SK-N-SH (cell line): ENCODE measurements at regions not wholly inside any gene's neighbourhood (a gene's known extent, or its start where the extent isn't known, plus 50 kb on each side); places are given as distances from the start of the nearest gene placed in this dataset.

ENCODE experiments used
- CTCF ChIA-PET: fragments of 300-600, 350-600 bp; formaldehyde crosslinking; extraction: SDS; loops from one replicate; lab custom pipeline; 2021; lab: Yijun Ruan, JAX
- POLR2A ChIA-PET: fragments of 350-600 bp; sonication (Branson Sonifier 250); formaldehyde crosslinking; extraction: SDS; loops from one replicate; lab custom pipeline; 2020; ENCODE audit warnings: antibody characterized with exemption, inconsistent platforms; lab: Yijun Ruan, JAX
- DNase-seq: peaks from one replicate; pipeline ENCODE4 v3.0.0; 2012
- H2AFZ ChIP-seq: fragments of 200-600 bp; sonication (generic); 2 replicates; pipeline ENCODE4 v1.8.1; 2016; ENCODE audit warnings: antibody characterized with exemption, mild to moderate bottlenecking, low read depth
- H3F3A ChIP-seq: fragments of 200-600 bp; sonication (generic); replicated peaks from 2 replicates; pipeline ENCODE3; 2016; ENCODE audit warnings: antibody characterized with exemption, mild to moderate bottlenecking; ENCODE audit not compliant: insufficient read depth
- H3K27ac ChIP-seq, 2 experiments: fragments of 200-500 bp in 1 of 2; fragments of 200-600 bp in 1 of 2; sonication (Bioruptor generic) in 1 of 2; sonication (generic), shearing (Covaris generic) in 1 of 2; 2 replicates each; pipeline versions ENCODE4 v1.5.1 to v1.6.1; 2014 to 2016; ENCODE audit warnings: low read depth in 2 of 2, inconsistent platforms in 1 of 2, low read length in 1 of 2, mild to moderate bottlenecking in 1 of 2, mixed read lengths in 1 of 2
- H3K27me3 ChIP-seq: fragments of 200-600 bp; sonication (generic), shearing (Covaris generic); 2 replicates; pipeline ENCODE4 v1.6.1; 2016; ENCODE audit warnings: mixed run types; ENCODE audit not compliant: insufficient read depth
- H3K36me3 ChIP-seq, 2 experiments: fragments of 200-500 bp in 1 of 2; fragments of 200-600 bp in 1 of 2; sonication (Bioruptor generic) in 1 of 2; sonication (generic) in 1 of 2; replicated peaks in 1 of 2; 2 replicates each; pipeline versions ENCODE3 to v1.5.1; 2014 to 2016; ENCODE audit warnings: low read length in 1 of 2, mild to moderate bottlenecking in 1 of 2; ENCODE audit not compliant: insufficient read depth in 2 of 2, control insufficient read depth in 1 of 2
- H3K4me1 ChIP-seq, 2 experiments: fragments of 200-500 bp in 1 of 2; fragments of 200-600 bp in 1 of 2; sonication (Bioruptor generic) in 1 of 2; sonication (generic), shearing (Covaris generic) in 1 of 2; 2 replicates each; pipeline versions ENCODE4 v1.5.1 to v1.6.1; 2014 to 2016; ENCODE audit warnings: low read depth in 1 of 2, low read length in 1 of 2, mixed run types in 1 of 2; ENCODE audit not compliant: insufficient read depth in 2 of 2, control insufficient read depth in 1 of 2
- H3K4me2 ChIP-seq: fragments of 200-600 bp; sonication (generic), shearing (Covaris generic); 2 replicates; pipeline ENCODE4 v1.6.1; 2017; ENCODE audit warnings: mixed run types
- H3K4me3 ChIP-seq, 2 experiments: fragments of 200-500 bp in 1 of 2; fragments of 200-600 bp in 1 of 2; sonication (Bioruptor generic) in 1 of 2; sonication (generic), shearing (Covaris generic) in 1 of 2; 2 replicates each; pipeline versions ENCODE4 v1.5.1 to v1.8.1; 2014 to 2016; ENCODE audit warnings: low read depth in 2 of 2, inconsistent platforms in 1 of 2, low read length in 1 of 2, mild to moderate bottlenecking in 1 of 2, mixed read lengths in 1 of 2, moderate library complexity in 1 of 2
- H3K79me2 ChIP-seq: fragments of 200-600 bp; sonication (generic); 2 replicates; pipeline ENCODE4 v1.8.1; 2017; ENCODE audit warnings: mild to moderate bottlenecking; ENCODE audit not compliant: insufficient read depth
- H3K9ac ChIP-seq: fragments of 200-600 bp; sonication (generic); 2 replicates; pipeline ENCODE4 v1.6.1; 2017; ENCODE audit warnings: mixed run types
- H3K9me2 ChIP-seq: fragments of 200-600 bp; sonication (generic); 2 replicates; pipeline ENCODE4 v1.6.1; 2017; ENCODE audit warnings: mixed run types
- H3K9me3 ChIP-seq: fragments of 200-600 bp; sonication (generic); 2 replicates; pipeline ENCODE4 v1.6.1; 2017; ENCODE audit warnings: mixed run types, mild to moderate bottlenecking, moderate library complexity
- H4K20me1 ChIP-seq: fragments of 200-600 bp; sonication (generic); 2 replicates; pipeline ENCODE4 v1.6.1; 2017; ENCODE audit warnings: mild to moderate bottlenecking, mixed run types; ENCODE audit not compliant: insufficient read depth
- FOSL2 ChIP-seq: IDR thresholded peaks from 2 replicates; pipeline ENCODE4 v1.4.0; 2012; ENCODE audit warnings: low read depth, mild to moderate bottlenecking, moderate library complexity, borderline replicate concordance
- GABPA ChIP-seq: IDR thresholded peaks from 2 replicates; pipeline ENCODE4 v1.4.0; 2012; ENCODE audit warnings: low read depth, mild to moderate bottlenecking
- GATA2 ChIP-seq: sonication (generic); formaldehyde crosslinking; IDR thresholded peaks from 2 replicates; pipeline ENCODE4 v1.5.0; 2020; ENCODE audit warnings: mild to moderate bottlenecking, missing genetic modification reagents
- RAD21 ChIP-seq: IDR thresholded peaks from 2 replicates; pipeline ENCODE4 v1.6.1; 2012; ENCODE audit warnings: mild to moderate bottlenecking, low read length
- RCOR1 ChIP-seq: fragments of 150-350 bp; IDR thresholded peaks from 2 replicates; pipeline ENCODE4 v1.6.1; 2017; ENCODE audit warnings: antibody characterized with exemption, low read length
- RFX5 ChIP-seq: IDR thresholded peaks from 2 replicates; pipeline ENCODE4 v1.6.1; 2012; ENCODE audit warnings: mild to moderate bottlenecking, improper control_type of control experiment, low read length
- TAF1 ChIP-seq: IDR thresholded peaks from 2 replicates; pipeline ENCODE4 v1.6.1; 2012; ENCODE audit warnings: low read depth, mild to moderate bottlenecking, low read length, moderate library complexity, borderline replicate concordance
- YY1 ChIP-seq: IDR thresholded peaks from 2 replicates; pipeline ENCODE4 v1.4.0; 2012; ENCODE audit warnings: low read depth, mild to moderate bottlenecking
- WGBS: methylation state at CpG from one replicate; pipeline ENCODE4 v1.1.6; 2017; ENCODE audit warnings: low lambda C conversion rate; 5-methylcytosine and 5-hydroxymethylcytosine counted together
- TF ChIP-seq, protein P1 (sequence below): IDR thresholded peaks from 2 replicates; pipeline ENCODE4 v1.6.1; 2012; ENCODE audit warnings: mild to moderate bottlenecking, low read depth, low read length, moderate library complexity

- H3K9me2 ChIP-seq, result no peaks in the 10 kb centered on the region
- TF ChIP-seq FOSL2 (no peak), GATA2 (CRISPR knock-in tag) (peak; percentile 69), RFX5 (no peak), YY1 (no peak), TAF1 (no peak), RCOR1 (no peak)
- TF ChIP-seq, protein P1, sequence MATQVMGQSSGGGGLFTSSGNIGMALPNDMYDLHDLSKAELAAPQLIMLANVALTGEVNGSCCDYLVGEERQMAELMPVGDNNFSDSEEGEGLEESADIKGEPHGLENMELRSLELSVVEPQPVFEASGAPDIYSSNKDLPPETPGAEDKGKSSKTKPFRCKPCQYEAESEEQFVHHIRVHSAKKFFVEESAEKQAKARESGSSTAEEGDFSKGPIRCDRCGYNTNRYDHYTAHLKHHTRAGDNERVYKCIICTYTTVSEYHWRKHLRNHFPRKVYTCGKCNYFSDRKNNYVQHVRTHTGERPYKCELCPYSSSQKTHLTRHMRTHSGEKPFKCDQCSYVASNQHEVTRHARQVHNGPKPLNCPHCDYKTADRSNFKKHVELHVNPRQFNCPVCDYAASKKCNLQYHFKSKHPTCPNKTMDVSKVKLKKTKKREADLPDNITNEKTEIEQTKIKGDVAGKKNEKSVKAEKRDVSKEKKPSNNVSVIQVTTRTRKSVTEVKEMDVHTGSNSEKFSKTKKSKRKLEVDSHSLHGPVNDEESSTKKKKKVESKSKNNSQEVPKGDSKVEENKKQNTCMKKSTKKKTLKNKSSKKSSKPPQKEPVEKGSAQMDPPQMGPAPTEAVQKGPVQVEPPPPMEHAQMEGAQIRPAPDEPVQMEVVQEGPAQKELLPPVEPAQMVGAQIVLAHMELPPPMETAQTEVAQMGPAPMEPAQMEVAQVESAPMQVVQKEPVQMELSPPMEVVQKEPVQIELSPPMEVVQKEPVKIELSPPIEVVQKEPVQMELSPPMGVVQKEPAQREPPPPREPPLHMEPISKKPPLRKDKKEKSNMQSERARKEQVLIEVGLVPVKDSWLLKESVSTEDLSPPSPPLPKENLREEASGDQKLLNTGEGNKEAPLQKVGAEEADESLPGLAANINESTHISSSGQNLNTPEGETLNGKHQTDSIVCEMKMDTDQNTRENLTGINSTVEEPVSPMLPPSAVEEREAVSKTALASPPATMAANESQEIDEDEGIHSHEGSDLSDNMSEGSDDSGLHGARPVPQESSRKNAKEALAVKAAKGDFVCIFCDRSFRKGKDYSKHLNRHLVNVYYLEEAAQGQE, result no peak
- 50% methylated on average over 1 of the region's 1 CpG for WGBS
These were observed 54.5 kb upstream of the KL start for GRCh38 chr13:32961724-32962123.

DNA sequence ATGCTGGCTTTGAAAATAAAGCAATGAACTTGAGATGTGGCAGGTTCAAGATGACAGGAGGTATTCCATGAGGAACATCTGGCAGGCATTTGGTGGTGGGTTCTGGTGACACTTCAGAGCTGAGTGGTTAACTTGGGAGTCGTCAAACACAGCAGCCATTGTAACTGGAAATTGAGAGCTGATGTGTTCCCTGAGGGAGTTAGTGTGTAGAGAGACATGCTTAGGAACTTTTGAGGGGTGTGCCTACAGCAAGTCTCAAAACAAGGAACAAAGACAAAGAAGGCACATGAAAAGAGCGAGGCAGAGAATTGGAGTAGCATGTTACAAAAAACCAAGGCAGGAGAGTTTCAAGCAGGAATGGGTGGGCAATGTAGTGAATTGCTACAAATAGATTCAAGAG lies 53.9 kb upstream of the KL start:
- WGBS, result 55% methylated on average over 2 of the region's 2 CpGs
- H3K9ac ChIP-seq, result no peak overlapping the region
- H3K9me2 ChIP-seq, result no peaks in the 10 kb centered on the region
- peaks cover 0 to 13% of the 10 kb centered on the region in 2 experiments; a peak in 2 of 4 replicates for H3K4me1 ChIP-seq
- no peak for TF ChIP-seq GABPA
- no peak for TF ChIP-seq RAD21
- TF ChIP-seq, all 33 proteins: peak for 0
- Histone ChIP-seq H3K9me3 (no peaks in the 10 kb centered on the region), H3F3A (no peaks in the 10 kb centered on the region), H3K27me3 (peaks cover 4% of the 10 kb centered on the region; the same call in 1 of the 2 replicates), H2AFZ (no peak overlapping the region), H4K20me1 (no peaks in the 10 kb centered on the region), H3K79me2 (no peaks in the 10 kb centered on the region), H3K4me2 (no peak overlapping the region), H3K27ac (peak overlapping the region in 1 of 2 experiments; percentile 36; a peak in 1 of 4 replicates), H3K4me3 (no peak overlapping the region; a peak in 1 of 4 replicates), H3K36me3 (no peaks in the 10 kb centered on the region)
- DNase-seq, result no peak
- POLR2A ChIA-PET, result no interaction called here
- CTCF ChIA-PET, result no interaction called here

More at GRCh38 chr13:32961724-32962123, 54.5 kb upstream of the KL start:
- peak; percentile 36 for DNase-seq
- Histone ChIP-seq H3K9me3 (no peaks in the 10 kb centered on the region), H4K20me1 (no peaks in the 10 kb centered on the region), H3K9ac (no peak overlapping the region), H3K79me2 (no peaks in the 10 kb centered on the region), H3K4me1 (peaks cover 0 to 13% of the 10 kb centered on the region in 2 experiments; a peak in 2 of 4 replicates), H3K4me3 (no peak overlapping the region), H3K36me3 (no peaks in the 10 kb centered on the region), H3K27ac (peak overlapping the region in 1 of 2 experiments; percentile 36; a peak in 2 of 4 replicates), H3F3A (no peaks in the 10 kb centered on the region), H3K4me2 (no peak overlapping the region), H2AFZ (no peak overlapping the region), H3K27me3 (peaks cover 4% of the 10 kb centered on the region; the same call in 1 of the 2 replicates)
- CTCF ChIA-PET, result no interaction called here
- POLR2A ChIA-PET, result no interaction called here
